H1 (cell line): ENCODE measurements at regions not wholly inside any gene's neighbourhood (a gene's known extent, or its start where the extent isn't known, plus 50 kb on each side); places are given as distances from the start of the nearest gene placed in this dataset.

Experiments used
- CTCF ChIA-PET: fragments of 300-600 bp; sonication (Branson Sonifier 250); formaldehyde crosslinking; loops from one replicate; lab custom pipeline; 2021; ENCODE audit not compliant: partially characterized antibody; lab: Charles Lee
- POLR2A ChIA-PET: fragments of 300-600 bp; sonication (Branson Sonifier 250); formaldehyde crosslinking; loops from one replicate; lab custom pipeline; 2021; ENCODE audit warnings: inconsistent platforms; ENCODE audit not compliant: partially characterized antibody; lab: Charles Lee
- DNase-seq, 2 experiments: peaks; one replicate each; pipeline versions ENCODE4 v3.0.0 to v3.0.0-alpha.2; 2010 to 2022; ENCODE audit warnings: low spot score in 2 of 2, low read depth in 1 of 2, mixed read lengths in 1 of 2
- FAIRE-seq: peaks from 2 replicates; lab custom pipeline; 2011; peaks lifted over from hg19 to GRCh38; lab: Jason Lieb, UNC
- H2AFZ ChIP-seq: 2 replicates; pipeline ENCODE4 v1.8.1; 2012; ENCODE audit warnings: low read length, inconsistent platforms
- H2AK5ac ChIP-seq: 2 replicates; pipeline ENCODE4 v1.6.1; 2013; ENCODE audit warnings: low read depth, low read length
- H2BK120ac ChIP-seq: replicated peaks from 2 replicates; pipeline ENCODE3; 2013; ENCODE audit warnings: low read depth, low read length, inconsistent platforms
- H2BK12ac ChIP-seq: 2 replicates; pipeline ENCODE4 v1.6.1; 2013; ENCODE audit warnings: low read depth, low read length
- H2BK15ac ChIP-seq: 2 replicates; pipeline ENCODE4 v1.6.1; 2013; ENCODE audit warnings: low read length
- H2BK20ac ChIP-seq: 2 replicates; pipeline ENCODE4 v1.6.1; 2013; ENCODE audit warnings: low read length
- H2BK5ac ChIP-seq: 2 replicates; pipeline ENCODE4 v1.6.1; 2013; ENCODE audit warnings: low read depth, low read length
- H3K14ac ChIP-seq: 2 replicates; pipeline ENCODE4 v1.6.1; 2013; ENCODE audit warnings: inconsistent platforms; ENCODE audit not compliant: insufficient read length
- H3K18ac ChIP-seq: 2 replicates; pipeline ENCODE4 v1.6.1; 2013; ENCODE audit warnings: low read length; ENCODE audit errors: extremely low read depth
- H3K23ac ChIP-seq: 2 replicates; pipeline ENCODE4 v1.6.1; 2013; ENCODE audit warnings: inconsistent platforms; ENCODE audit not compliant: insufficient read length
- H3K23me2 ChIP-seq: 2 replicates; pipeline ENCODE4 v1.6.1; 2013; ENCODE audit warnings: low read depth, low read length
- H3K27ac ChIP-seq: 2 replicates; pipeline ENCODE4 v1.6.1; 2011; ENCODE audit warnings: low read depth, low read length, inconsistent platforms
- H3K27me3 ChIP-seq, 4 experiments: replicated peaks in 1 of 4; 1 replicate in 1 of 4; 2 replicates in 3 of 4; pipeline versions ENCODE4 v1.6.1 to v1.8.1; 2011 to 2013; ENCODE audit warnings: low read length in 3 of 4, mild to moderate bottlenecking in 3 of 4, inconsistent platforms in 2 of 4, mixed read lengths in 2 of 4, moderate library complexity in 1 of 4; ENCODE audit not compliant: control insufficient read depth in 3 of 4, insufficient read depth in 3 of 4; ENCODE audit errors: extremely low read depth in 1 of 4
- H3K36me3 ChIP-seq, 4 experiments: 2 replicates each; pipeline versions ENCODE4 v1.6.1 to v1.8.1; 2011 to 2013; ENCODE audit warnings: mild to moderate bottlenecking in 4 of 4, low read length in 3 of 4, moderate library complexity in 2 of 4, control low read depth in 1 of 4, inconsistent platforms in 1 of 4; ENCODE audit not compliant: insufficient read depth in 4 of 4, control insufficient read depth in 2 of 4
- H3K4ac ChIP-seq: replicated peaks from 2 replicates; pipeline ENCODE3; 2013; ENCODE audit warnings: low read length, low read depth, mixed read lengths, inconsistent platforms; ENCODE audit not compliant: insufficient read length
- H3K4me1 ChIP-seq, 4 experiments: replicated peaks in 1 of 4; 1 replicate in 1 of 4; 2 replicates in 3 of 4; pipeline versions ENCODE4 v1.6.1 to v1.8.1; 2011 to 2013; ENCODE audit warnings: low read length in 3 of 4, inconsistent platforms in 2 of 4, mixed read lengths in 1 of 4; ENCODE audit not compliant: insufficient read depth in 4 of 4, control insufficient read depth in 3 of 4
- H3K4me2 ChIP-seq, 2 experiments: 2 replicates each; pipeline versions ENCODE4 v1.6.1 to v1.8.1; 2011 to 2013; ENCODE audit warnings: low read depth in 2 of 2, low read length in 2 of 2, control low read depth in 1 of 2, inconsistent platforms in 1 of 2, mild to moderate bottlenecking in 1 of 2; ENCODE audit not compliant: insufficient read depth in 1 of 2
- H3K4me3 ChIP-seq, 4 experiments: fragments of 200-600, 300-600 bp in 1 of 4; sonication (generic), shearing (Covaris generic), sonication (Bioruptor Twin) in 1 of 4; 2 replicates each; pipeline versions ENCODE4 v1.5.1 to v1.8.1; 2011 to 2016; ENCODE audit warnings: low read length in 4 of 4, low read depth in 3 of 4, control low read depth in 2 of 4, inconsistent platforms in 2 of 4, mild to moderate bottlenecking in 2 of 4, mixed read lengths in 1 of 4, moderate library complexity in 1 of 4; ENCODE audit not compliant: insufficient read depth in 2 of 4; ENCODE audit errors: extremely low read depth in 1 of 4
- H3K56ac ChIP-seq: replicated peaks from 2 replicates; pipeline ENCODE3; 2013; ENCODE audit warnings: low read depth, mild to moderate bottlenecking, mixed read lengths, low read length, inconsistent platforms; ENCODE audit not compliant: insufficient read length
- H3K79me1 ChIP-seq: 2 replicates; pipeline ENCODE4 v1.6.1; 2013; ENCODE audit warnings: low read depth, low read length, control low read depth
- H3K79me2 ChIP-seq, 2 experiments: 2 replicates each; pipeline versions ENCODE4 v1.6.1 to v1.8.1; 2012 to 2013; ENCODE audit warnings: low read length in 2 of 2, mild to moderate bottlenecking in 2 of 2, inconsistent platforms in 1 of 2; ENCODE audit not compliant: insufficient read depth in 2 of 2, control insufficient read depth in 1 of 2
- H3K9ac ChIP-seq, 4 experiments: replicated peaks in 1 of 4; 1 replicate in 1 of 4; 2 replicates in 3 of 4; pipeline versions ENCODE4 v1.6.1 to v1.8.1; 2011 to 2013; ENCODE audit warnings: low read depth in 3 of 4, low read length in 3 of 4, control low read depth in 2 of 4, mild to moderate bottlenecking in 2 of 4, moderate library complexity in 2 of 4, inconsistent platforms in 1 of 4; ENCODE audit errors: extremely low read depth in 1 of 4
- H3K9me3 ChIP-seq, 2 experiments: 2 replicates each; pipeline versions ENCODE4 v1.6.1 to v1.8.1; 2012 to 2013; ENCODE audit warnings: mild to moderate bottlenecking in 2 of 2, moderate library complexity in 2 of 2, control low read depth in 1 of 2, inconsistent platforms in 1 of 2, low read depth in 1 of 2, low read length in 1 of 2, mixed read lengths in 1 of 2; ENCODE audit not compliant: insufficient read depth in 2 of 2
- H4K20me1 ChIP-seq, 2 experiments: replicated peaks in 1 of 2; 2 replicates each; pipeline versions ENCODE3 to v1.8.1; 2011 to 2013; ENCODE audit warnings: inconsistent platforms in 2 of 2, low read length in 2 of 2, mild to moderate bottlenecking in 1 of 2; ENCODE audit not compliant: insufficient read depth in 2 of 2, control insufficient read depth in 1 of 2
- H4K5ac ChIP-seq: 2 replicates; pipeline ENCODE4 v1.6.1; 2013; ENCODE audit warnings: low read length, low read depth, mixed read lengths, inconsistent platforms; ENCODE audit not compliant: insufficient read length
- H4K8ac ChIP-seq: 2 replicates; pipeline ENCODE4 v1.8.0; 2013; ENCODE audit warnings: mild to moderate bottlenecking, moderate library complexity, low read length, inconsistent platforms; ENCODE audit not compliant: insufficient read depth; ENCODE audit errors: extremely low read depth
- H4K91ac ChIP-seq: replicated peaks from 2 replicates; pipeline ENCODE3; 2013; ENCODE audit warnings: low read length, mixed read lengths, inconsistent platforms; ENCODE audit not compliant: insufficient read length
- ATF3 ChIP-seq: IDR thresholded peaks from 2 replicates; pipeline ENCODE4 v1.6.1; 2011; ENCODE audit warnings: low read depth, mild to moderate bottlenecking, low read length; ENCODE audit not compliant: insufficient read depth
- BACH1 ChIP-seq: IDR thresholded peaks from 2 replicates; pipeline ENCODE4 v1.6.1; 2012; ENCODE audit warnings: low read length, improper control_type of control experiment
- FOSL1 ChIP-seq: IDR thresholded peaks from 2 replicates; pipeline ENCODE4 v1.6.1; 2011; ENCODE audit warnings: mild to moderate bottlenecking, low read depth, low read length, moderate library complexity; ENCODE audit not compliant: insufficient read depth
- JUN ChIP-seq: IDR thresholded peaks from 2 replicates; pipeline ENCODE4 v1.6.1; 2011; ENCODE audit warnings: low read depth, mild to moderate bottlenecking, improper control_type of control experiment, low read length
- KDM1A ChIP-seq: fragments of 200-600, 300-600 bp; sonication (generic); IDR thresholded peaks from 2 replicates; pipeline ENCODE4 v1.7.1; 2016; ENCODE audit warnings: mild to moderate bottlenecking, low read length, borderline replicate concordance
- MAX ChIP-seq: IDR thresholded peaks from 2 replicates; pipeline ENCODE4 v1.6.1; 2012; ENCODE audit warnings: inconsistent platforms
- NANOG ChIP-seq: IDR thresholded peaks from 2 replicates; pipeline ENCODE4 v1.6.1; 2011; ENCODE audit warnings: low read length, low read depth, mild to moderate bottlenecking, inconsistent platforms; ENCODE audit not compliant: insufficient read depth, poor library complexity, severe bottlenecking
- SAP30 ChIP-seq: fragments of 300-600 bp; sonication (generic); IDR thresholded peaks from 2 replicates; pipeline ENCODE4 v1.7.1; 2012; ENCODE audit warnings: low read length, moderate library complexity, mild to moderate bottlenecking, inconsistent platforms; ENCODE audit not compliant: insufficient read depth, insufficient replicate concordance
- TAF7 ChIP-seq: optimal IDR thresholded peaks from 2 replicates; pipeline ENCODE3; 2011; ENCODE audit warnings: low read depth, mild to moderate bottlenecking, inconsistent platforms, low read length, moderate library complexity, borderline replicate concordance
- TEAD4 ChIP-seq: IDR thresholded peaks from 2 replicates; pipeline ENCODE4 v1.6.1; 2012; ENCODE audit warnings: low read depth, low read length, inconsistent platforms, mixed read lengths
- WGBS, 2 experiments: shearing (Covaris generic) in 1 of 2; methylation state at CpG; one replicate each; pipeline versions ENCODE4 v1.1.6 to v1.1.7; 2013 to 2015; ENCODE audit warnings: low lambda C conversion rate in 2 of 2, mixed read lengths in 2 of 2, inconsistent platforms in 1 of 2, low coverage in 1 of 2, missing lambda C conversion rate in 1 of 2; ENCODE audit not compliant: insufficient replicate concordance in 2 of 2, insufficient coverage in 1 of 2, insufficient read length in 1 of 2; ENCODE audit errors: extremely low coverage in 1 of 2, missing lambda C conversion rate in 1 of 2; 5-methylcytosine and 5-hydroxymethylcytosine counted together

- no peak overlapping the region for H4K91ac ChIP-seq
- H4K20me1 ChIP-seq = no peaks in the 10 kb centered on the region
- no peak overlapping the region for H3K56ac ChIP-seq
- no peaks in the 10 kb centered on the region for H3K79me1 ChIP-seq
- H3K27me3 ChIP-seq = no peaks in the 10 kb centered on the region
- H3K23ac ChIP-seq = no peak overlapping the region
- H3K79me2 ChIP-seq = no peaks in the 10 kb centered on the region
- ChIA-PET POLR2A (no interaction called here), CTCF (interaction anchor here (1.0 to 2.5 kb wide), 14 partner anchors 9 to 620 kb away, joined by 3 to 8 read pairs (median 6); no protein-coding TSS in a partner anchor)
- WGBS, 2 experiments = 85% methylated on average over 7 of the region's 7 CpGs; no CpG with 5 or more reads in 1 of the 2 experiments
- H2AK5ac ChIP-seq = no peak overlapping the region
- no peaks in the 10 kb centered on the region for H3K23me2 ChIP-seq
- no peak for FAIRE-seq
- H3K27ac ChIP-seq = no peak overlapping the region
- no peak overlapping the region for H3K18ac ChIP-seq
- DNase-seq = no peak
- no peak overlapping the region for H4K5ac ChIP-seq
- no peak overlapping the region for H2BK12ac ChIP-seq
- H3K36me3 ChIP-seq = no peaks in the 10 kb centered on the region
- no peak overlapping the region for H2BK20ac ChIP-seq
- H2BK5ac ChIP-seq = no peak overlapping the region
- H3K9ac ChIP-seq = no peak overlapping the region
- H3K4ac ChIP-seq = no peak overlapping the region
- TF ChIP-seq MAX (no peak), FOSL1 (no peak), SAP30 (no peak), BACH1 (no peak), KDM1A (no peak), TAF7 (no peak), NANOG (no peak), ATF3 (no peak), TEAD4 (no peak), JUN (no peak)
- no peak overlapping the region for H2BK15ac ChIP-seq
- H2AFZ ChIP-seq = no peak overlapping the region
- H3K14ac ChIP-seq = no peak overlapping the region
- H3K9me3 ChIP-seq = no peaks in the 10 kb centered on the region
- no peak overlapping the region for H4K8ac ChIP-seq
- no peak overlapping the region for H3K4me3 ChIP-seq
- H3K4me1 ChIP-seq = no peaks in the 10 kb centered on the region
- H3K4me2 ChIP-seq = no peak overlapping the region
- H2BK120ac ChIP-seq = no peak overlapping the region
These were observed 523.8 kb downstream of the PTPRU start for GRCh38 chr1:29760067-29760564.
